GM23338 (cell line): ENCODE measurements at regions not wholly inside any gene's neighbourhood (a gene's known extent, or its start where the extent isn't known, plus 50 kb on each side); places are given as distances from the start of the nearest gene placed in this dataset.

ENCODE experiments used
- ATAC-seq: fragments of 200-7000 bp; cut with Tn5 transposase; 3 replicates; pipeline ENCODE4 v1.9.1; 2020
- DNase-seq: peaks from one replicate; pipeline ENCODE4 v3.0.0-alpha.2; 2015; ENCODE audit warnings: low spot score
- H2AFZ ChIP-seq: fragments of 200-600 bp; sonication (generic); 2 replicates; pipeline ENCODE4 v1.8.0; 2016; ENCODE audit warnings: antibody characterized with exemption, mild to moderate bottlenecking, moderate library complexity
- H3F3A ChIP-seq: fragments of 200-600 bp; sonication (generic); replicated peaks from 2 replicates; pipeline ENCODE4 v1.8.0; 2017; ENCODE audit warnings: antibody characterized with exemption, mixed run types, low read depth
- H3K27ac ChIP-seq: fragments of 200-600 bp; sonication (generic); 2 replicates; pipeline ENCODE4 v1.6.1; 2016; ENCODE audit warnings: low read depth
- H3K27me3 ChIP-seq: fragments of 200-600 bp; sonication (generic); 2 replicates; pipeline ENCODE4 v1.8.0; 2016; ENCODE audit warnings: mild to moderate bottlenecking, mixed run types, moderate library complexity; ENCODE audit not compliant: insufficient read depth
- H3K36me3 ChIP-seq: fragments of 200-600 bp; sonication (generic); 2 replicates; pipeline ENCODE4 v1.8.0; 2016; ENCODE audit warnings: mild to moderate bottlenecking; ENCODE audit not compliant: insufficient read depth
- H3K4me1 ChIP-seq: fragments of 200-600 bp; sonication (generic); 2 replicates; pipeline ENCODE4 v1.8.0; 2016; ENCODE audit warnings: mild to moderate bottlenecking, moderate library complexity; ENCODE audit not compliant: insufficient read depth
- H3K4me2 ChIP-seq: fragments of 200-600 bp; sonication (generic); 2 replicates; pipeline ENCODE4 v1.7.1; 2017; ENCODE audit warnings: mixed run types
- H3K4me3 ChIP-seq: fragments of 200-600 bp; sonication (generic); 2 replicates; pipeline ENCODE4 v1.6.1; 2016; ENCODE audit warnings: mixed run types
- H3K79me2 ChIP-seq: fragments of 200-600 bp; sonication (generic); replicated peaks from 2 replicates; pipeline ENCODE4 v1.8.0; 2017; ENCODE audit warnings: mild to moderate bottlenecking; ENCODE audit not compliant: insufficient read depth
- H3K9me2 ChIP-seq: fragments of 200-600 bp; sonication (generic); 2 replicates; pipeline ENCODE4 v1.8.0; 2017; ENCODE audit not compliant: insufficient read depth
- H4K20me1 ChIP-seq: fragments of 200-600 bp; sonication (generic); replicated peaks from 2 replicates; pipeline ENCODE4 v1.8.0; 2017; ENCODE audit warnings: mild to moderate bottlenecking; ENCODE audit not compliant: insufficient read depth
- H3K27ac Mint-ChIP-seq: 2 replicates; pipeline ENCODE4 v1.8.0; 2020; ENCODE audit warnings: inconsistent platforms, mild to moderate bottlenecking, moderate library complexity, mixed read lengths
- H3K27me3 Mint-ChIP-seq: 3 replicates; pipeline ENCODE4 v1.8.0; 2022; ENCODE audit warnings: low read depth, mild to moderate bottlenecking, moderate library complexity, mixed read lengths, inconsistent platforms; ENCODE audit not compliant: insufficient read depth, poor library complexity
- H3K36me3 Mint-ChIP-seq: 3 replicates; pipeline ENCODE4 v1.8.0; 2021; ENCODE audit warnings: low read depth, mild to moderate bottlenecking, inconsistent platforms, moderate library complexity, mixed read lengths
- H3K4me1 Mint-ChIP-seq: 3 replicates; pipeline ENCODE4 v1.8.0; 2020; ENCODE audit warnings: mild to moderate bottlenecking, inconsistent platforms, mixed read lengths
- H3K4me3 Mint-ChIP-seq: 3 replicates; pipeline ENCODE4 v1.8.0; 2021; ENCODE audit warnings: moderate library complexity, mild to moderate bottlenecking, inconsistent platforms, mixed read lengths
- H3K9me3 Mint-ChIP-seq: 3 replicates; pipeline ENCODE4 v1.8.0; 2020; ENCODE audit warnings: moderate library complexity, mild to moderate bottlenecking, inconsistent platforms, mixed read lengths
- EZH2 ChIP-seq: fragments of 200-600 bp; sonication (generic); IDR thresholded peaks from one replicate; pipeline ENCODE4 v1.8.0; 2017; ENCODE audit warnings: antibody characterized with exemption, mild to moderate bottlenecking, low read depth; ENCODE audit not compliant: unreplicated experiment
- EZH2phosphoT487 ChIP-seq: fragments of 200-600 bp; sonication (generic); IDR thresholded peaks from one replicate; pipeline ENCODE4 v1.8.1; 2018; ENCODE audit warnings: antibody characterized with exemption; ENCODE audit not compliant: unreplicated experiment
- NANOG ChIP-seq: IDR thresholded peaks from 2 replicates; pipeline ENCODE4 v1.6.1; 2016; ENCODE audit warnings: antibody characterized with exemption, borderline replicate concordance
- POLR2AphosphoS5 ChIP-seq: IDR thresholded peaks from 2 replicates; pipeline ENCODE4 v1.6.1; 2016; ENCODE audit warnings: antibody characterized with exemption, low read depth
- STAT1 ChIP-seq: IDR thresholded peaks from one replicate; pipeline ENCODE4 v1.6.1; 2016; ENCODE audit warnings: antibody characterized with exemption; ENCODE audit not compliant: unreplicated experiment
- ZNF114 ChIP-seq: fragments of 250-450 bp; sonication (Bioruptor Pico); IDR thresholded peaks from 2 replicates; pipeline ENCODE4 v1.5.0; 2020; ENCODE audit warnings: mild to moderate bottlenecking, moderate library complexity
- ZNF331 ChIP-seq: fragments of 250-450 bp; sonication (Bioruptor Pico); IDR thresholded peaks from 2 replicates; pipeline ENCODE4 v1.5.0; 2020; ENCODE audit warnings: low read depth, mild to moderate bottlenecking, moderate library complexity
- TF ChIP-seq, protein P1 (sequence below): IDR thresholded peaks from 2 replicates; pipeline ENCODE4 v1.6.1; 2016; ENCODE audit warnings: antibody characterized with exemption
- TF ChIP-seq, protein P2 (sequence below): IDR thresholded peaks from one replicate; pipeline ENCODE4 v1.6.1; 2018; ENCODE audit warnings: antibody characterized with exemption; ENCODE audit not compliant: unreplicated experiment
- TF ChIP-seq, protein P3 (sequence below), 2 experiments: fragments of 200-600 bp in 1 of 2; sonication (generic) in 1 of 2; conservative IDR thresholded peaks; 2 replicates each; pipeline versions ENCODE4 v1.5.1 to v1.6.1; 2016 to 2017; ENCODE audit warnings: antibody characterized with exemption in 2 of 2, low read depth in 2 of 2, mild to moderate bottlenecking in 2 of 2, moderate library complexity in 1 of 2

DNA sequence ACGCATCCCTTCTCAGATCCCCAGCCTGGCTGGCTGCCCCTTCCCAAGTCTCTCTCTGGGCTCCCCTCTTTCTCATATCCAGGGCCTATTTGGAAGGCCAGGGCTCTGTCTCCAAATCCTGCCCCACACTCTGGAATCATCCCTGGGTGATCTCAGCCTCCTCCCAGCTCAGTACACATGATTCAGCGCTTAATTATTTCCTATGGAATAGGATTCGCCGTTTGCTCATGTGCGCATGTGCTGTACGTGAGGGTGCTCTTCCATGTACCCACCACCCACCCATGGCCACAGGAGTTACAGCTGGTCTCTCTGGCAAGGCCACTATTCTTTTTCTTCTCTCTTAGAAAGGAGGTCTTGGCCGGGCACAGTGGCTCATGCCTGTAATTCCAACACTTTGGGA is 81.7 kb upstream of the FOXP4 start:
- H3K36me3 Mint-ChIP-seq = no peaks in the 10 kb centered on the region
- peaks cover 33% of the 10 kb centered on the region for H3K4me1 ChIP-seq
- H3K4me3 ChIP-seq = no peak overlapping the region
- peaks cover 38% of the 10 kb centered on the region for H3K4me1 Mint-ChIP-seq
- peaks cover 81% of the 10 kb centered on the region for H3K27me3 ChIP-seq
- H2AFZ ChIP-seq = no peak overlapping the region
- H3K9me3 Mint-ChIP-seq = no peaks in the 10 kb centered on the region; the same call in 2 of the 3 replicates
- no peak overlapping the region for H3K4me2 ChIP-seq
- H3K27ac Mint-ChIP-seq = no peak overlapping the region
- H3K79me2 ChIP-seq = no peaks in the 10 kb centered on the region
- no peaks in the 10 kb centered on the region for H3K9me2 ChIP-seq
- H3K27ac ChIP-seq = no peak overlapping the region
- TF ChIP-seq EZH2 = no peak
- TF ChIP-seq ZNF114 (CRISPR knock-in tag) = no peak
- TF ChIP-seq EZH2phosphoT487 = no peak
- TF ChIP-seq, protein P1, sequence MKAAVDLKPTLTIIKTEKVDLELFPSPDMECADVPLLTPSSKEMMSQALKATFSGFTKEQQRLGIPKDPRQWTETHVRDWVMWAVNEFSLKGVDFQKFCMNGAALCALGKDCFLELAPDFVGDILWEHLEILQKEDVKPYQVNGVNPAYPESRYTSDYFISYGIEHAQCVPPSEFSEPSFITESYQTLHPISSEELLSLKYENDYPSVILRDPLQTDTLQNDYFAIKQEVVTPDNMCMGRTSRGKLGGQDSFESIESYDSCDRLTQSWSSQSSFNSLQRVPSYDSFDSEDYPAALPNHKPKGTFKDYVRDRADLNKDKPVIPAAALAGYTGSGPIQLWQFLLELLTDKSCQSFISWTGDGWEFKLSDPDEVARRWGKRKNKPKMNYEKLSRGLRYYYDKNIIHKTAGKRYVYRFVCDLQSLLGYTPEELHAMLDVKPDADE = no peak
- TF ChIP-seq, protein P2, sequence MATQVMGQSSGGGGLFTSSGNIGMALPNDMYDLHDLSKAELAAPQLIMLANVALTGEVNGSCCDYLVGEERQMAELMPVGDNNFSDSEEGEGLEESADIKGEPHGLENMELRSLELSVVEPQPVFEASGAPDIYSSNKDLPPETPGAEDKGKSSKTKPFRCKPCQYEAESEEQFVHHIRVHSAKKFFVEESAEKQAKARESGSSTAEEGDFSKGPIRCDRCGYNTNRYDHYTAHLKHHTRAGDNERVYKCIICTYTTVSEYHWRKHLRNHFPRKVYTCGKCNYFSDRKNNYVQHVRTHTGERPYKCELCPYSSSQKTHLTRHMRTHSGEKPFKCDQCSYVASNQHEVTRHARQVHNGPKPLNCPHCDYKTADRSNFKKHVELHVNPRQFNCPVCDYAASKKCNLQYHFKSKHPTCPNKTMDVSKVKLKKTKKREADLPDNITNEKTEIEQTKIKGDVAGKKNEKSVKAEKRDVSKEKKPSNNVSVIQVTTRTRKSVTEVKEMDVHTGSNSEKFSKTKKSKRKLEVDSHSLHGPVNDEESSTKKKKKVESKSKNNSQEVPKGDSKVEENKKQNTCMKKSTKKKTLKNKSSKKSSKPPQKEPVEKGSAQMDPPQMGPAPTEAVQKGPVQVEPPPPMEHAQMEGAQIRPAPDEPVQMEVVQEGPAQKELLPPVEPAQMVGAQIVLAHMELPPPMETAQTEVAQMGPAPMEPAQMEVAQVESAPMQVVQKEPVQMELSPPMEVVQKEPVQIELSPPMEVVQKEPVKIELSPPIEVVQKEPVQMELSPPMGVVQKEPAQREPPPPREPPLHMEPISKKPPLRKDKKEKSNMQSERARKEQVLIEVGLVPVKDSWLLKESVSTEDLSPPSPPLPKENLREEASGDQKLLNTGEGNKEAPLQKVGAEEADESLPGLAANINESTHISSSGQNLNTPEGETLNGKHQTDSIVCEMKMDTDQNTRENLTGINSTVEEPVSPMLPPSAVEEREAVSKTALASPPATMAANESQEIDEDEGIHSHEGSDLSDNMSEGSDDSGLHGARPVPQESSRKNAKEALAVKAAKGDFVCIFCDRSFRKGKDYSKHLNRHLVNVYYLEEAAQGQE = no peak
- TF ChIP-seq POLR2AphosphoS5 = no peak
- TF ChIP-seq NANOG = no peak
- no peak for TF ChIP-seq ZNF331 (CRISPR knock-in tag)
- TF ChIP-seq, protein P3, sequence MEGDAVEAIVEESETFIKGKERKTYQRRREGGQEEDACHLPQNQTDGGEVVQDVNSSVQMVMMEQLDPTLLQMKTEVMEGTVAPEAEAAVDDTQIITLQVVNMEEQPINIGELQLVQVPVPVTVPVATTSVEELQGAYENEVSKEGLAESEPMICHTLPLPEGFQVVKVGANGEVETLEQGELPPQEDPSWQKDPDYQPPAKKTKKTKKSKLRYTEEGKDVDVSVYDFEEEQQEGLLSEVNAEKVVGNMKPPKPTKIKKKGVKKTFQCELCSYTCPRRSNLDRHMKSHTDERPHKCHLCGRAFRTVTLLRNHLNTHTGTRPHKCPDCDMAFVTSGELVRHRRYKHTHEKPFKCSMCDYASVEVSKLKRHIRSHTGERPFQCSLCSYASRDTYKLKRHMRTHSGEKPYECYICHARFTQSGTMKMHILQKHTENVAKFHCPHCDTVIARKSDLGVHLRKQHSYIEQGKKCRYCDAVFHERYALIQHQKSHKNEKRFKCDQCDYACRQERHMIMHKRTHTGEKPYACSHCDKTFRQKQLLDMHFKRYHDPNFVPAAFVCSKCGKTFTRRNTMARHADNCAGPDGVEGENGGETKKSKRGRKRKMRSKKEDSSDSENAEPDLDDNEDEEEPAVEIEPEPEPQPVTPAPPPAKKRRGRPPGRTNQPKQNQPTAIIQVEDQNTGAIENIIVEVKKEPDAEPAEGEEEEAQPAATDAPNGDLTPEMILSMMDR (conservative IDR thresholded peaks at IDR 0.05; ENCODE audit: low read depth in 2 of 2) = no peak
- TF ChIP-seq STAT1 = no peak
- no peak overlapping the region for H3K4me3 Mint-ChIP-seq
- H3K27me3 Mint-ChIP-seq = peaks cover 50% of the 10 kb centered on the region
- DNase-seq (no peak), ATAC-seq (no peak)
- 0 out of 2 replicates have a peak, but pooled peaks cover 3% of the 10 kb centered on the region for H3F3A ChIP-seq
- no peaks in the 10 kb centered on the region for H3K36me3 ChIP-seq
- H4K20me1 ChIP-seq = no peaks in the 10 kb centered on the region
